NCI-H146 treated with DMSO at 0.1 percent for 48 hours (cell line): ENCODE measurements at regions not wholly inside any gene's neighbourhood (a gene's known extent, or its start where the extent isn't known, plus 50 kb on each side); places are given as distances from the start of the nearest gene placed in this dataset.

ENCODE experiments used
- DNase-seq: peaks from one replicate; lab custom pipeline; 2025; ENCODE audit not compliant: unreplicated experiment; lab: John Stamatoyannopoulos, UW

DNA sequence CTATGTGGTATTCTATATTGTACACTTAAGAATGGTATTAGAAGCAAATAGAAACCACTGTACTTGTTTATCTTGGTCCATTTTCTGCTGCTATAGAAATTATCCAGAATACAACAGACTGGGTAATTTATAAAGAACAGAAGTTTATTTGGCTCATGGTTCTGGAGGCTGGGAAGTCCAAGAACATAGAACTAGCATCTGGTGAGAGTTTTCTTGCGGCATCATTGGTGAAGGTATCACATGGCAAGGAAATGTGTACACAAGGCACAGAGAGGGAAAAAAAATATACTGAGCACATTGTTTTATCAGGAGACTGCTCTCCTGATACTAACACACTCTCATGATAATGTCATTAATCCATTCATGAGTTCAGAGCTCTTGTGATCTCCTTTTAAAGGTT is 130.3 kb upstream of the STXBP6 start:
- DNase-seq: no peak

DNA sequence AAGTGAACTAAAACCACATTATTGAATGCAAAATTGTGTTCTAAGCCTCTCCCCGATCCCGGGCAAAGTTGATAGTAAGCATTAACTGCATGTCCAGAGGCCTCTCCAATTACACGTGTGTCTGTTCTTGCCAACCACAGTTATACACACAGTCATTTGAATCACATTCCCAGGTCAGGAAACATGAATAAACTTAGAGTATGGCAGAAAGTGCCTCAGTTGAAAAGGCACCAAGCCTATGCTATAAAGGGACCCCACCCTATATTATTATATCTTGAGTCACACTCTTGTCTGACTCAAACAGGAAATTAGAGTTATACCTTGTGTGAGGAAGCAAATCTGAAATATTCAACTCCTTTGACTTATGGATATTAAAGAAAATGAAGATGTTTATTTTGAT is 128.3 kb upstream of the STXBP6 start:
- DNase-seq: no peak

DNA sequence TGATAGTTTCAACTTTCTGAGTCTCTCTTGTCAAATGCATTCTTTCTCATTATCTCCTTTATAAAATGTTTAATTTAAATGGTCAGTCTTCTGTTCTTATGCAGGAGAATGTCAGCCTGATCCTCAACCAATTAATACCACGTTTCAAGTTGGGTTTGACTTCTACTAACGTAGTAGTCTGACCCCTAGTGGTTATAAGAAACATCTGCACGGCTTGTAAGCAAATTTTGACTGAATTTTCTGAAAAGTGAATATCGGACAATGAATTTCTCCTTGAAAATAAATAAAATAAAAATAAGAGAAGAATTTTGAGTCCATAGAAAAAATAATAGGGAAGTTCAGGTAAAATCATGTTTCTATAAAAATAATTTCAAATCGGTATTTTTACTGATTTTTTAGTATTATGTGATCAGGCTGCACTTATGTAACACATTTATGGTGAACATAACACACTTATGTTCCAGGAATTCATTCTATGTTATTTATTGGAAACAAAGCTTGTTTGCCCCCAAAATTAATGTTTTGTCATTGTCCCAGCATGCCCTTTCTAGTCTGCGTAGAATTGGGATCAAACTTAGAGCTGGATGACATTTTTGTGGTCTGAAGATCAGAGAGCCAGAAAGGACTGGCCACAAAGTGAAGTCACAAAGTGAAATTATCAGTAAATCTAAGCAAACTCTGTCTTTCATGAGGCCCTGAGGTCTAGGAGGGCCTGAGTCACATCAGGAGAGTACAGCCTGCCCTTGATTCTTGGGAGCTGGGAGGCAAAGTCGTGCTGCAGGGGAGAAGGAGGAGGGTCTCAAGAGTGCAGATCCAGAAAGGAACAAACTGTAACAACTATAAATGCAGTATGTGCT is 101.2 kb upstream of the STXBP6 start:
- DNase-seq: peak; percentile 18

DNA sequence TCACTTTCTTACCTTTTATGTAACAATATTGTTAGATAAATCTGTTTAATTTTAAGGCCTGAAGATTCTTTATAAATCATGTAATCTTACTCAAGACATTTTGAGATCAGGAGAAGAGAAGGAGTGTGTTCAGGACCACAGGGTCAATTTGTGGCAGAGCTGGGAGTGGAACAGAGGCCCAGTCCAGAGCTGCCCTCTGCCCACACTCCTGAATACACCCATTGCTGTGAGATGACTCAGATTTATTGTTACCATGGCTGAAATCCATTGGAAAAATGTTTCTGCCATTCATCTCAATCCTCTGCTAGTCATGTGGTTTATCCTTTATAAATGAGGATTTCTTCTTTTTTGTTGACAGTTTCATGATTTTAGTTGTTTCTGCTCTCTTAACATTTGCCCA is 100.5 kb upstream of the STXBP6 start:
- no peak for DNase-seq

DNA sequence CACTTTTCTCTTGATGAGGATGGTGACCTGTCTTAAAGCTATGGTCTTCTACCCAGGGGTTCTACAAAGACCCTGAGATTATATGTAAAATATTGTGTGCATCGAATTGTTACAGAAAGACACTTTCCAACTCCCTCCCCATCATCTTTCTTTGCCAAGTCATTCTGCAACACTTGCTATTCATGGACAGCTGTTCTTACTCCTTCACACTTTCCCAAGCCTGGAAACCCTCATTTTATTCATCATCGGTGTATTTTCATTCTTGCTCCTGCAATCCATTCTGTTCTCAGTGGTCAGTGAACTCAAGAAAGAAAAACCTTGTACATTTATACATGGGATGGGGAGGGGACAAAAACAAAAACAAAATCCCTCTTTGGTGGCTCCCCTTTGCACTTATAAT is 90.5 kb upstream of the STXBP6 start:
- DNase-seq: no peak

DNA sequence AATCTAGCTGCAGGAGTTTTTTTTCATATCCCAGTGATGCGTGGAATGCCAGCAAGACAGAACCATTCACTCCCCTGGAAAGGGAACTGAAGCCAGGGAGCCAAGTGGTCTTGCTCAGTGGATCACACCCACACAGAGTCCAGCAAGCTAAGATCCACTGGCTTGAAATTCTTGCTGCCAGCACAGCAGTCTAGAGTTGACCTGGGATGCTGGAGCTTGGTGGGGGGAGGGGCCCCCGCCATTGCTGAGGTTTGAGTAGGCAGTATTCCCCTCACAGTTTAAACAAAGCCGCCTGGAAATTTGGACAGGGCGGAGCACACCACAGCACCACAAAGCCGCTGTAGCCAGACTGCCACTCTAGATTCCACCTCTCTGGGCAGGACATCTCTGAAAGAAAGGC is 86.9 kb upstream of the STXBP6 start:
- no peak for DNase-seq

DNA sequence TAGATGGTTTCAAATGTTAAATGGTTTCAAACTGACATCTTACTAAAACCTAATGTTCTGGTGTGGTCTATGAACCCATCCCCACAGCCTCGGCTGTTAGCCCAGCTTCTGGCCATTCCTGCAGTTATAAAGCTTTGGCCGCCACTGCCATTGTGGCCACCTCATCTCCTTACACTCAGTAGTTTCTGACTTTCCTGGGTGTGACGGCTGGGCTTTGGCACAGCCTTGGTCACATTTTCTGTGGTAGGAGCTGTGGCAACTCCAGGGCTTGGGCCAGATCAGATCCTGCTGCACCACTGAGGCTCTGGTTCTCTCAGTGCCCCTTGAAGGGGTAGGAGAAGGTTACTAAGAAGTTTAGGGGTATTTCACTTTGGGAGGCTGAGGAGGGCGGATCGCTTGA is 84.2 kb upstream of the STXBP6 start:
- no peak for DNase-seq

DNA sequence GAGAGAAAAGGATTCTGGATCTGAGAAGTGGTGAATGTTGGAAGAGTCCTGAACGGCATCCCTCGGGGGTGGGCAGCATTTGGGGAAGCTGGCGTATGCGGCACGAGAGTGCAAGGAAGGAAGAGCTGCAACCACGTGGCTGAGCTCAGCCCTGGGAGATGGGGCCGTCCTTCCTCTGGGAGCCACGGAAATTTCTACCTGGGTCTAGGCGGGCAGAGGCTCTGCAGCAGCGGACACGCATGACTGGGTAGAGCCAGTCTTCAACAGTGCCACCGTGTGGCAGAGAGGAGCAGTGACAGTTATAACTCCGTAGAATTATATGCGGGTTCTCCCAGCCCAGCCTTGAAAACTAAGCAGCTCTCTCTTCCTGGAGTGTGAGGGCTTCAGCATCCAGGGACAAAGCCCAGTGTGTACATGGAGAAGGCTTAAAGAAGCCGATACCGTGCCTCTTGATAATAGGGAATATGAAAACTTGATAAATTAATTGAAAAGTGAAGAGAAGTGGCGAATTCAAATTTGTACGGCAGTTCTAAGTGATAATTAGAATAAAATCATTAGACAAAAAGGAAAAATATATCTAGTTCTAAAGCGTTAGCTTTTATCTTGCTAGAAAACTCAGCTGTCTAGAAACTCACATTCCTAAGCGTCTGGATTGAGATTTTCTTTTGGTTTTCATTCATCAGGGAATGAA is 82.9 kb upstream of the STXBP6 start:
- DNase-seq: peak; percentile 29

DNA sequence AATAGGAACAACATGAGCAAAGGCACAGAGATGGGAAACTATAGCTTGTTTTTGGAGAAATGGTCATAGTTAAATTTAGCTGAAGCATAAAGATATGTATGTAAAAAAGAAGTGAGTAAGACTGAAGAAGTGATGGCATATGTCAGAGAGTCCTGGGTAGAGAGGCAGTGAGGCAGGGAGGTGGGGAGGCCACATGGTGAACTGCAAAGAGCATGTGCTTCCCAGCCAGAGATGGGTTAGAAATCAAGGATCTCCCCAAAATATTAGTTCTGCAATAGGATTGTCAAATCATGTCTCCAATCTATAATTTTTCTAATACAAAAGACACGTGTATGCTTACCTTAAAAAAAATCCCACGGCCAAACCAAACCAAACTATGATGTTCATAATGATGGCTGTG is 82.1 kb upstream of the STXBP6 start:
- DNase-seq: no peak

DNA sequence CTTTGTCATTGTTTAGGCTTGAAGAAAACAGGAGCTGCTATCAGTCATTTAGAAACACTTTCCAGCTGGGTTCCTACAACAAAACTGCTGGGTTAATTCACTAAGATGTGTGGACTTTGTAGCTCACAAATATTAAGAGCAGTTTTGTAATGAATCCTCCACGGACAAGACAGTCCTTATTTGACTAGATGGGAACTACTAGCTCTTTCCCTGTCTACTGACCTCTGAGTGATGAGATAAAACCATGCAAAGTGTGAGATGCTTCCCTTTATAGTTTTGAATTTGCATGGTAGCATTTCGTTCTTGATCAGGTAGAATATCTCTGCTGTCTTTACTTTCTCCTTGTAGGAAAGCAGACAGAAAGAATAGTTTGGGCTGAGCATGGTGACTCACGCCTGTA is 72.9 kb upstream of the STXBP6 start:
- DNase-seq: no peak

DNA sequence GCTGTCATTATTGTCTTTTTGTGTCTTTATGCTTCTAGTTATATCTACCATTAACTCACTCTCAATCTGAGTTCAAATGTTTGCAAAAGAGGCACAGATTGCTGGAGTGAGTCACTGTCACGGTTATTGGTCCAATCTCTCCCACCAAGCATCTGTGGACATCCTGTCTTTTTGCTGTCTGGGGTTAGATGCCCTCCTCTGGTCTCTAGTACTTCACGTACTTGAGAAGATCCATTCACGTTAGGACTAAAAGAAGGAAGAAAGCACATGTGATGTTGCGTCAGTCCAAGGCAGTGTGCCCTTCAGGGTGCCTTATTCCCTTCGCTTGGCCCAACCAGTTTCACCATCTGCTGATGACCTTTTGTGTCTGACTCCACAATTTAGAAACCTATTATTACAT is 72.3 kb upstream of the STXBP6 start:
- no peak for DNase-seq

DNA sequence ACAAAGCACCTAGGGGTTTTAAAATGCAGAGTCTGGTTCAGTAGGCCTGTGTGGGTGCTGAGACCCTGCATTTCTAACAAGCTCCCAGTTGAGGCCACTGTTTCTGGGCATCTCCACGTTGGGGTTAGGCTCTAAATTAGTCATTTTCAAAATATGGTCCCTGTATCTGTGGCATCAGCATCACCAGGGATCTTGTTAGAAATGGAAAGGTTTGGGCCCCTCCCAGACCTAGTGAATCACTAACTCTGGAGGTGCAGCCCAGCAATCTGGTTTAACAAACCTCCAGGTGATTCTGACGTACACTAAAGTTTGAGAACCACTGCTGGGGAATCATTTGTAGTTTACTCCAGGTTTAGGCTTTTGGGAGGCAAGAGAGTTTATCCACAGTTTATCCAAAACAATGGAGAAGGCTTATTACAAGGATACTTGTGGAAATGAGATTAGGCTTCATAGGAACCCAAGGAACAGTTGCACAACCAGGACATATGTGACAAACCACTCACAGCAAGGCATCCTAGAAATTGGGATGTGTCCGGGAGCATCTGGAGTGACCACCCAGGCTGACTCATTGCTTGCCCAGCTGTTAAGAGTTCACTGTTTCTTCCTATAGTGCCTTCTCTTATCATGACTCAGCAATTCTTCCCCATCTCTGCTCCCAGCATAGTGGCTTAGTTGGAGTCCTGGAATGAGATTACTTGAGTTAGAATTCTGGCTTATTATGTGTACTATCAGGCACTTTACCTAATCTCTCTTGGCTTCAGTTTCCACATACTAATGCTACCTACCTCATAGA is 71.6 kb upstream of the STXBP6 start:
- no peak for DNase-seq

DNA sequence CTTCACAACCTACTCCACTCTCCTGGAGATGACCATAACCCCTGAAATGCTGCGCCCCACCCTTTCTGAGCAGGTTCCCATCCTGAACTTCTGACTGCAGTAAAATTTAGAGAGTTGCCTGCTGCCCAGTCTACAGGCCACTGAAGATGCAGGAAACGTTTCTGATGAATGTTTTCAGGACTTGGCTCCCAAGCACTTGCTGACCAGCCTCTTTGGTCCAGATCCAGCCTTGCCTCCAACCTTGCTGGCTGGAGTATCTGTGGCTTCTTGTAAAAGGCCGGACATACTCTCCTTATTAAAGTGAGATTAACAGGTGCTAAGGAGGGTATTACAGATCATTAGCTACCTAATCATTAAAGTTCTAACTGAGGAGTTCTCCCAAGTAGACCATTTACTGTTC is 70.3 kb upstream of the STXBP6 start:
- no peak for DNase-seq

DNA sequence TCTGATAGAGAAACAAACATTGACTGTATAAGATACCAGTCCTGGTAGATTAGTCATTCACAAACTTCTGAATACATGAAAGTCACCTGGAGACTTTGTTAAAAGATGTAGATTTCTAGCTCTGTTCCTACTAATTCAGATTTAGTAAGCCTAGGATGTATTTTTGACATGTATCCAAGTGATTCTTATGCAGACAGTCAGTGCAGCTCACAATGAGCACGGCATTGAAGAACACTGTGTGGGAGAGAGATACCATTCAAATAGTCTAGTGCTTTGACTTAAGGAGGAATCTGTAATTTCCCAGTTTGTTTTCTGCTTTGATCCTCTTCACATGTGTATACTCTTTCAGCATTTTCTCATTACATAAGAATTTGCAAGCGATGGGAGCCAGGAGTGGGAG is 68.7 kb upstream of the STXBP6 start:
- DNase-seq: no peak

DNA sequence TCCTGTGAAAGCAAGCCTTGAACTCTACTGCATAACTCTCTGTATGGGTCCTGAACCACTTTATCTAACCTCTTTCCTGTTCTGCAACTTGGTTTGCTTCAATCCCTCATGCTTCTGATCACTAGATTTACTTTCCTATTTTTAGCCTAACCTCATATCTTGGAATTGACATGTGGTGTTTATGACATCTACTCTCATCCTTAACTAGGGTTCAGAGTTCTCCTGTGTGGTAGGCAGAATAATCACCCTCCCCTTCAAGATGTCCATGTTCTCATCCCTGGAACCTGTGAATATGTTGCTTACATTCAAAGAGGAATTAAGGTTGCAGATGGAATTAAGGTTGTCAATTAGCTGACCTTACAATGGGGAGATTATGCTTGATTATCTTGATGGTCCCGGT is 67.4 kb upstream of the STXBP6 start:
- DNase-seq: no peak

DNA sequence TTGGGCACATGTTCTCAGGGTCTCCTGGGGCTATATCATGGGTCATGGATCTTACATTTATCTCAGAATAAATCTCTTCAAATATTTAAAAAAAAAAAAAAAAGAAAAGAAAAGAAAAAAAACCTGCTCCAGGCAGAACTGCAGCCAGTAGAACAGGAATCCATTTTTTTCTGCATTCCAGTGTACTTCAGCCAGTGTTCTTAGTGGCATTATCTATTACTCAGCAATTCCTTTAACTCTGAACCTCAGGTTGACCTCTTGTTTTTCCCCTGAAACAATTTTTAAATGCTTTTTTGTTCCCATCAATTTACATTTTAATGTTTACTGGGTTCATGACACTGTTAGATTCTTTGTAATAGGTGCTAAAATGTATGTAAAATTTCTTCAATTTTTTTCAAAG is 66.7 kb upstream of the STXBP6 start:
- DNase-seq: no peak

DNA sequence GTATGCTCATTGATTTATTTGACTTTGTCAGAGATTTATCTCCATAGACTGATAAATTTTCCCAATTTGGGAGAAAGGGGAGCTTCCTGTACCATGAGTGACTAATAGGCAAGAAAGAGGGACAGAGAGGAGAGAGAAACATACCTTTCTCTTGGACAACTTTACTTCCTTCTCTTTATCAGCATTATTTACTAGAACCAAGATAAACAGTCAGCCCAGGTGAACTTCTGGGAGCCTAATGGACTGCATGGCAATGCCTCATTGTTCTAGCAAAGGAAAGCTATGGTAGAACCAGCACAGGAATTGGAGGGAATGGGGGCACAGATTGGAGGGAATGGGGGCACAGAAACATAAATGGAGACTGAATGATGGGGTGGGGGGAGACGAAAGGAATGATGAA is 63.4 kb upstream of the STXBP6 start:
- no peak for DNase-seq

DNA sequence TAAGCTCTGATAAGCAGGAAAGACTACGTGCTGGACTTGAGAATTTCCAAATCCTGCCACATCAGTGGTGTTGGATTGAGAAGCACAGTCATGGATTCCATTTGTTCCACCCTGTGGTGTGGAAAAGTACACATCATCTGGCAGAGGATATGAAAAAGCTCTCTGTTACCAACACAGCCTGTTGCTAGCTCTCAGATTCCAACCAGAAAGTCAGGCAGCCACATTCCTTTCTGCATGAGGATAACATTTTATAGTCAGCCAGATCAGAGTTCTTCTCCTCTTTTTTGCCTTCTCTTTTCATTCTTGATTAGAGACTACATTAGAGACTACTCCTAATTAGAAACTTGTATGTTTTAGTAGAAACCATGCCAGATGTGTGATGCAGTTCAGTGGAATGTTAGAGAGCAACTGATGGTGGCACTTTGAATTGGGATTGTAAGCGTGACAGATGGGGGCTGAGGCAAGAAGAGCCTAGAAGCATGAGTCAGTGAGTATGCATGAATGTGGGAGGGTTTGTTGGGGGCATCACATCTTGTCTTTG is 61.2 kb upstream of the STXBP6 start:
- DNase-seq: no peak

DNA sequence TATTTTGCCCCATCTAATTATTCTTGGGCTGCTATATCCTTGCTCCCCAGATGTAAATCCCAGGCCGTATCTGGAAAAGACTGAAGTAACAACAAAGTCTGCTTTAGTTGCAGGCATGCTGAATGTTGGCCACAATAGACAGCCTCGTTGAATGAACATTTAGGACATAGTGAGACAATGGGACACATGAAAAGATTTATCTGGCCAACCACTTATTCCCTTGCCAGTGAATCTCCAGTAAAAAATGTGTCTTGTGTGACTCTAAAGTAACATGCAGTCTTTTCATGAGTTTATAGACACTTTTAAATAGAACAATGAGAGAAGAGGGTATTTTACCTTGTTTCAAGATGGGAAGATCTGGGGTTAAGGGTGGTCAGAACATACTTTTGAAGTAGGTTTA is 60.2 kb upstream of the STXBP6 start:
- no peak for DNase-seq

DNA sequence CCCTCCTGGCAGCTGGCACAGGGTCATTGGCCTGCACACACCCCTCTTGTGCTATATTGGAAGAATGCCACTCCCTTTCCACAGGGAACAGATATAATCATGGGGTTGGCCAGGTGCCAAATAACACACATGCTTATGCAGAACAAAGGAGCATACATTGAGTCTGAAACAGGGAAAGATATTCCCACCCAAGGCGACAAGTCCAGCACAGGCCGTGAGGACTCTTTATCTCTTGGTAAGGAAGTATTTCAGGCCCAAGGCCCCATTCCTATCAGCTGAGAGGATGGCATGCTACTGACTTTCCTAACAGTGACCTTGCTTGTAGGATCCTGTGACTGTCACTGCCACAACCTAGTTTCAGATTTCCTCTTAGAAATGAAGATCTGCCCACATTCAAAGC is 59.0 kb upstream of the STXBP6 start:
- no peak for DNase-seq

DNA sequence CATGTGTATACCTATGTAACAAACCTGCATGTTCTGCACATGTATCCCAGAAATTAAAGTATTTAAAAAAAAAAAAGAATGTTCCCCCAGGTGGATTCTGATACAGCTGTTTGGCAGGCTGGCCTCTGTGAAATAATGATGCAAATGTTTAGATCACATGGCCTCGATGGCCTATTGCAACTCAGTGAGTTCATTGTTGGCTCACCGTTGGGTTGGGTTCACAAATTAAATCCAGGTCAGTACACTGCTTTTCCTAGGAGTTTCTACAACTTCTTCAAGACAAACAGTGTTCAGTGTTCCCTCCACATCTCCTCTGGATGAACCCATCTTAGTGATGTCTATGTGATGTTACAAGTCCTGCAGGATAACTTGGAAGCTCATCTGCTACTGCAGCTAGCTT is 58.3 kb upstream of the STXBP6 start:
- no peak for DNase-seq

DNA sequence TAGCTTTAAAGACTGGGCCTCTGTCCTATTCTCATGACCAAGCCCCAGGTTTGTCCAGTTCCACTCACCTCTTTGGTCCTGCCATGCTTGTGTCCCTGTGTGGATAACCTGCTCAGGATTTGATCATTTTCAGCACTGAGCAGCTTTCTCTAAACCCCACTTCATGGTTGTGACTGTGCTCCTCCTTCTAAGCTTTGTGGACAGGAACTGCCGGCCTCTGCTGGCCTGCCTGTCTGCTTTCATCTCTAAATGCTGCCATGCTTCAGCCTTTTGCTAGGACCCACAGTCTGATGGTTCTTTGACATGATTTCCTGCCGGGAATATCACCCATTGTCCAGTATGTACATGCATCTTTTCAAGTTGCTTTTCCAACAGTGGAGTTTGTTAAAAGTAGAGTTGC is 53.9 kb upstream of the STXBP6 start:
- DNase-seq: no peak
